HUES6 (cell line): ENCODE measurements at regions not wholly inside any gene's neighbourhood (a gene's known extent, or its start where the extent isn't known, plus 50 kb on each side); places are given as distances from the start of the nearest gene placed in this dataset.
A peak's percentile ranks its signal among the peaks of the same experiment; 100 is the strongest.
"Not testable (repeated sequence)": the region's sequence is repeated elsewhere in the genome, so short reads cannot be mapped to it uniquely, and the experiment has no call there.

Source experiments
- H3K27ac ChIP-seq: 2 replicates; pipeline ENCODE4 v1.7.0; 2013; ENCODE audit warnings: low read depth, mild to moderate bottlenecking, low read length, inconsistent platforms
- H3K27me3 ChIP-seq: 2 replicates; pipeline ENCODE4 v1.6.1; 2013; ENCODE audit warnings: low read length; ENCODE audit not compliant: control insufficient read depth, insufficient read depth
- H3K36me3 ChIP-seq: 2 replicates; pipeline ENCODE4 v1.6.1; 2013; ENCODE audit warnings: low read length; ENCODE audit not compliant: control insufficient read depth, insufficient read depth
- H3K4me1 ChIP-seq: 2 replicates; pipeline ENCODE4 v1.6.1; 2013; ENCODE audit warnings: low read length; ENCODE audit not compliant: control insufficient read depth, insufficient read depth
- H3K4me3 ChIP-seq: 2 replicates; pipeline ENCODE4 v1.5.1; 2013; ENCODE audit warnings: low read depth, low read length
- H3K9ac ChIP-seq: one replicate; pipeline ENCODE4 v1.6.1; 2013; ENCODE audit warnings: mild to moderate bottlenecking, low read length
- H3K9me3 ChIP-seq: 2 replicates; pipeline ENCODE4 v1.6.1; 2013; ENCODE audit warnings: low read depth, low read length; ENCODE audit not compliant: control insufficient read depth, insufficient read depth

DNA sequence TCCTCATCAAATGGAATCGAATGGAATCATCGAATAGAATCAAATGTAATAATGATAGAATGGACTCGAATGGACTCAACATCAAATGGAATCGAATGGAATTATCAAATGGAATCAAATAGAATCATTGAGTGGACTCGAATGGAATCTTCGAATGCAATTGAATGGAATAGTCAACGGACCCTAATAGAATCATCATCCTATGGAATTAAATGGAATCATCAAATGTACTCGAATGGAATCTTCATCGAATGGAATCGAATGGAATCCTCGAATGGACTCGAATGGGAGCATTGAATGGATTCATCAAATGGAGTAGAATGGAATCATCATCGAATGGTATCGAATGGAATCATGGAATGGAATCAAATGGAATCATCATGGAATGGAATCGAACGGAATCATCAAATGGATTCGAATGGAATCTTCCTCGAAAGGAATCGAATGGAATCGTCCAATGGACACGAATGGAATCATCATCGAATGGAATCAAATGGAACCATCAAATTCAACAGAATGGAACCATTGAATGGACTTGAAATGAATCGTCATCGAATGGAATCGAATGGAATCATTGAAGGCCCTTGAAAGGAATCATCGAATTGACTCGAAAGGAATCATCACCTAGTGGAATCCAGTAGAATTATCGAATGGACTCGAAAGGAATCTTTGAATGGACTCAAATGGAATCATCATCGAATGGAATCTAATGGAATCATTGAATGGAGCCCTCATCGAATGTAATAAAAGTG is 224.9 kb downstream of the SHCBP1 start:
- H3K9ac ChIP-seq, H3K4me1 ChIP-seq, H3K27me3 ChIP-seq, H3K36me3 ChIP-seq, H3K27ac ChIP-seq, H3K4me3 ChIP-seq: not testable (repeated sequence)
- H3K9me3 ChIP-seq, result peaks cover 11% of the 10 kb centered on the region

DNA sequence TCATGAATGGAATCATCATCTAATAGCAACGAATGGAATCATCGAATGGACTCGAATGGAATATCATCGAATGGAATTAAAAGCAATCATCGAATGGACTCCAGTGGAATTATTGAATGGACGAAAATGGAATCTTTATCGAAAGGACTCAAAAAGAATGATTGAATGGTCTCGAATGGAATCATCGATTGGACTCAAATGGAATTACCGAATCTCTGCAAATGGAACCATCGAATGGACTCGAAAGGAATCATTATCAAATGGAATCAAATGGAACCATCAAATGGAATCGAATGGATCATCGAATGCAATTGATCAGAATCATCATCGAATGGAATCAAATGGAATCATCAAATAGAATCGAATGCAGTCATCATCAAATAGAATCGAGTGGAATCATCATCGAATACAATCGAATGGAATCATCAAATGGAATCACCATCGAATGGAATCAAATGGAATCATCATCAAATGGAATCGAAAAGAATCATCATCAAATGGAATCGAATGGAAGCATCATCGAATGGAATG is 225.7 kb downstream of the SHCBP1 start:
- not testable (repeated sequence) for H3K9ac ChIP-seq, H3K4me1 ChIP-seq
- peaks cover 11% of the 10 kb centered on the region for H3K9me3 ChIP-seq

GRCh38 chr16:46394963-46395362 is 226.2 kb downstream of the SHCBP1 start:
- H3K36me3 ChIP-seq, H3K27me3 ChIP-seq, H3K4me3 ChIP-seq, H3K4me1 ChIP-seq, H3K27ac ChIP-seq, H3K9ac ChIP-seq: not testable (repeated sequence)
- peaks cover 11% of the 10 kb centered on the region for H3K9me3 ChIP-seq

More for the DNA sequence above, 225.7 kb downstream of the SHCBP1 start:
- not testable (repeated sequence) for H3K27me3 ChIP-seq, H3K27ac ChIP-seq, H3K36me3 ChIP-seq
- H3K4me3 ChIP-seq, result peak overlapping the region; percentile 1; the same call in 1 of the 2 replicates

- H3K4me3 ChIP-seq, H3K36me3 ChIP-seq, H3K4me1 ChIP-seq, H3K27ac ChIP-seq, H3K9ac ChIP-seq, H3K27me3 ChIP-seq: not testable (repeated sequence)
- H3K9me3 ChIP-seq, result peaks cover 16% of the 10 kb centered on the region
Measured at GRCh38 chr16:46394149-46394548, 227.0 kb downstream of the SHCBP1 start.

- not testable (repeated sequence) for H3K9ac ChIP-seq, H3K36me3 ChIP-seq, H3K4me1 ChIP-seq, H3K27ac ChIP-seq, H3K4me3 ChIP-seq, H3K27me3 ChIP-seq
- peaks cover 17% of the 10 kb centered on the region for H3K9me3 ChIP-seq
Measured at GRCh38 chr16:46392930-46393722, 228.1 kb downstream of the SHCBP1 start.

- not testable (repeated sequence) for H3K36me3 ChIP-seq, H3K4me1 ChIP-seq, H3K9ac ChIP-seq, H3K27me3 ChIP-seq, H3K27ac ChIP-seq, H3K4me3 ChIP-seq
- H3K9me3 ChIP-seq, result peaks cover 18% of the 10 kb centered on the region
Measured at GRCh38 chr16:46390660-46391462, 230.3 kb downstream of the SHCBP1 start.

- H3K27ac ChIP-seq, H3K27me3 ChIP-seq, H3K4me1 ChIP-seq, H3K36me3 ChIP-seq, H3K4me3 ChIP-seq, H3K9ac ChIP-seq: not testable (repeated sequence)
- peaks cover 15% of the 10 kb centered on the region for H3K9me3 ChIP-seq
Measured at GRCh38 chr16:46389561-46390041, 231.6 kb downstream of the SHCBP1 start.

- H3K36me3 ChIP-seq, H3K4me1 ChIP-seq, H3K27me3 ChIP-seq, H3K27ac ChIP-seq, H3K9ac ChIP-seq, H3K4me3 ChIP-seq: not testable (repeated sequence)
- H3K9me3 ChIP-seq, result peaks cover 19% of the 10 kb centered on the region
Measured at GRCh38 chr16:46388939-46389491, 232.2 kb downstream of the SHCBP1 start.

GRCh38 chr16:46388354-46388753 is 232.8 kb downstream of the SHCBP1 start:
- peaks cover 19% of the 10 kb centered on the region for H3K9me3 ChIP-seq
- not testable (repeated sequence) for H3K36me3 ChIP-seq, H3K27me3 ChIP-seq, H3K4me3 ChIP-seq, H3K27ac ChIP-seq, H3K4me1 ChIP-seq, H3K9ac ChIP-seq

GRCh38 chr16:46387720-46388119 is 233.5 kb downstream of the SHCBP1 start:
- not testable (repeated sequence) for H3K27me3 ChIP-seq, H3K36me3 ChIP-seq, H3K27ac ChIP-seq, H3K9ac ChIP-seq, H3K4me3 ChIP-seq, H3K4me1 ChIP-seq
- peaks cover 17% of the 10 kb centered on the region for H3K9me3 ChIP-seq
